ENCODE measurements at regions not wholly inside any gene's neighbourhood (a gene's known extent, or its start where the extent isn't known, plus 50 kb on each side); places are given as distances from the start of the nearest gene placed in this dataset.

- DNase-seq, result no peak
Observed at GRCh38 chr2:161078211-161078539, 82.1 kb upstream of the TANK start.

- DNase-seq, result peak; percentile 19
Observed at GRCh38 chr2:161085149-161085548, 75.1 kb upstream of the TANK start.

DNA sequence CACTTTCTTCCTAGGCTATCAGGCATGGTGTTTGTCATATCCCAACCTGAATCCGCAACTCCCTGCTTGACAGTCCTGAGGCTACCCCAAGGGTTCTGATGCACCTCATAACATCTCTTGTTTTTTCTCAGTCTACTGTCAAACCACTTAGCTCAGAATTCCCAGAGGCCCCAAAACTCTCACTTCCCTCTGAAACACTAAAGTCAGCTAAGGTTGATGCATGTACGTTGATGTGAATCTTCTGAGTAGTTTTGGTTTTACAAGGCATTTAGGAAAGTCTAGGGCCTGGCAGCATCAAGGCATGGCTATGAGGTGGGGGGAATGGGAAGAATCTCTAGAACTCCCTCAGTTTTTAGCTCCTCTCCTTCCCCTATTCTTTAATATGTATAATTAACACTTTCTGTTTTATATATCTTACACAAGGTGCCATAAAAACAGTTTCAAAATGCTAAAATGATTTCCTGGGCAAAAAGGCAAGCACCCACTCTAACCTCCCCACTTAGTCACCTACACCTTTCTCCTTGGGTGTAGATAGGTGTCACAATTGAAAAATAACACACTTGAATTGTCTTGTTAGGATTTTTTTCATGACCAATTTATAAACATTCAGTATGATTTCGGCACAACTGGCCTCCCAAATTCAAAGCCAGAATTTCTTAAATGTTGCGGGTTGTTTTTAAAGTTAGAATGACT, 71.4 kb upstream of the TANK start:
- no peak for DNase-seq

- DNase-seq, result peak; percentile 18
Observed at GRCh38 chr2:161090411-161090810, 69.8 kb upstream of the TANK start.

GRCh38 chr2:161095314-161095713, 64.9 kb upstream of the TANK start:
- no peak for DNase-seq

- peak; percentile 33 for DNase-seq
Observed at GRCh38 chr2:161096336-161096735, 63.9 kb upstream of the TANK start.

DNA sequence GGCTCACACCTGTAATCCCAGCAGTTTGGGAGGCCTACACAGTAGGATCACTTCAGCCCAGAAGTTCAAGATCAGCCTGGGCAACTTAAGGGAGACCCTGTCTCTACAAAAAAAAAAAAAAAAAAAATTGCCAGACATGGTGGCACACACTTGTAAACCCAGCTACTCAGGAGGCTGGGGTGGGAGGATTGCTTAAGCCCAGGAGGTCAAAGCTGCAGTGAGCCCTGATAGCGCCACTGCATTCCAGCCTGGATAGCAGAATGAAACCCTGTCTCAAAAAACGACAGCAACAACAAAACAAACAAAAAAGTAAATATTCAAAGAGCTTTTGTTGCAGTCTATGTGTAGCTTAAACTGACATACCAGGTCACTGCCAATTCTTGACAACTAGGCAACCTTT, 63.1 kb upstream of the TANK start:
- DNase-seq, result no peak

DNA sequence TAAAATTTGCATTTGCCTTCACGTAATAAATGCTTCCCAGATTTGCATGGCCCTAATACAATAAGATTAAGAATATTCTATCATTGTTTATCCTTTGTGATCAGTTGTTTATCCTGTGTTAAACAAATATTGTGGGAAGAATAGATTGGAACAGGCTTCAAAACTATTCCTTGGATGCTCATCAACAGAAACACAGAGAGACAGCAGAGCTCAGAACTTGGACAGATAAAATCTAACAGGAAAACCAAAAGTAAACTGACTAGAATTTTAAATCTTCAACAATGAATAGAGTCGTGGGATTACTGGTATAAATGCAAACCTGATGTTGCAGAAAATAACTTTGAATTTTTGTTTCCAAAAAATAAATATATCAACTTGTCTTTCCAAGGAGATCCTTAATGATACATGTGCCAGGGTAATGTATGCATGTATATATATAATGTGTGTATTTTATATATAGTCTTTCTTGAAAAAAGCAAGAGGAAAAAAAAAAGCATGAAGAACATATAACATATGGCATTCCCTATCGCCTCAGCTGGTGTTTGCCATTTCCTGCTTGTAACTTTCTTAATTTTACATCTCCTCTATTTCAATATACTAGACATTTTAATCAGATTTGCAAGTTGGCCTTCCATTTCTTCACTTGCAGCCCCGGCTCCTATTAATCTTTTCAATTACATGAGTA, 59.9 kb upstream of the TANK start:
- no peak for DNase-seq

DNA sequence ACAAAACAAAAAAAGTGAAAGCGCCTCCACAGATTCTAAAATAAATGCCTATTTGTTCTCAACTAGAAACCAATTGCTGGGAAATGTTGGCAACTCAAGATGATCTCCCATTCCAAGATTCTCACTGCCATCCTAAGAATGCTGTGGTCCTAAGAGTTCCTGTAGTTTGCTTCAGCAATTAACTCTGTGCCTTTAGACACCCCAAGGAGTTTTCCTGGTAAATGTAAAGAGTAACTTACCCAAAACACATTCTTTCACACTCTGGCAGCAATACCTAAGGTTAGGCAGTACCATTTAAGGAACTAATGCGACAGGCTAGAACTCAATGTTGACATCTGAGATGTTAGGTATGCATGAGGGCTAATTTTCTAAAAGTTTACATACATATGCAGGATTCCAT, 58.8 kb upstream of the TANK start:
- DNase-seq, result no peak

DNA sequence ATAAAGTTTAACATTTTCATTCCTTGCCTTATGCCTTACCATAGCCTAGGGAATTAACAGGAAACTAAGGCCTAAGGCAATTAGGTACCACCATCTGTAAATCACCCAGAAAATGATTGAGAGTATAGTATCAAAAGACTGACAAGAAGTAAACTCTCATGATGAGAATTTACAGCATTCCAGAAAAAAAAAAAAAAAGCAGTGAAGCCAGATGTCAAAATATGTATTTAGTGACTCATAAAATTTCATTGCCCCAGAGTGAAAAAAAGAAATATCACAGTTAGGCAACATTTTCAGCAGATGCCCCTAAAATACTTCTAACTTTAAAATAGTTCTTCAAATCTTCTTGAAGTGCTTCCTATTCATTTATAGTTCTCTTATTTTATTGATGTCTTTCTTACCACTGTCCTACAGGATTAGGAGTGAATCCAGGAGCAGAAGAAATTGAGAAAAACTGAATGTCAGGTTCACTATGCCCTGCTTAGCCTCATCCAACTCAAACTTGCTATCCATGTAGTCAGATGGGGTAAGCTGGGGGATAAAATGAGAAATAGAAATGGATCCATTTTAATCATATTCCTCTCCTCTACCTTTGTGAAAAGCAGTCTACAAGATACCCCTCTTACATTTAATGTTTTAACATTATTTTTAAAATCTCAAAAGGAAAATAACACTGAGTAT, 57.3 kb upstream of the TANK start:
- peak; percentile 61 for DNase-seq

GRCh38 chr2:161103451-161103831, 56.8 kb upstream of the TANK start:
- no peak for DNase-seq

DNA sequence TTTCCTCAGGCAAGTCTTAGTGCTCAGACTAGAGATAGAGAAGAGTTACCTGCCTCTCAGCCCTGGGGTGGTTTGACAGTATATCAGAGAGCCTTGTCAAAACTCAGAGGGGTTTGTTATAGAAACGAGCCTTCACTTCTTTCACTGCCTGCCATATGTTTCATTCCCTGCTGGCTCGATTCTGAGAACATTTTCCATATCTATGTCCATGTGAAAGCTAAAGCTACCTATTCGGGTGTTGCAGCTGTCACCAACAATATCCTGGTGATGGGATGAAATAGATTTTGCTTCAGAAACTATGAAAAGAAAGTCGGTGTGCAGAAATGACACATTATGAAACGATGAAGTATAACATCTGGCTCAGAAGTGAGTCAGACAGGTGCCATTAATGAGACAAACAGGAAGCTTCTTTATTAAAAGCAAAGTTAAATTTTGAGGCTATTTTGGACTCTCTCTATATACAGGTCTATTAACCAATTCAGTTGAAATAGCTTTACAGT, 56.1 kb upstream of the TANK start:
- peak; percentile 27 for DNase-seq

DNA sequence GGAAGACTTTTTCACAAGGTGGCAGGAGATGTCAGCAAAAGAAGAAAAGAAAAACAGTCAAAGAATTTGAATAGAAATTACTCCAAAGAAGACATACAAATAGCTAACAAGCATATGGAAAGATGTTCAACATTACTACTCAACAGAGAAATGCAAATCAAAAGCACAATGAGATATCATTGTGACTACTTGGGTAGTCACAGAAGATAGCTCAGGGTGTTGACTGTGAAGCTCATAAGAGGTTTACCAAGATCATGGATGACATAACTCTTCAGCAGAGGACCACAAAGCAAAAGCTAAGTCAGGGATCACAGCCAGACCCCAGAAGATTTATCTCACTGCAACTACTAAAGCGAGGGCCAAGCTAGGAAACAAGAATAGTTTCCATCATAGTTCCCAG, 53.0 kb upstream of the TANK start:
- no peak for DNase-seq

Measured in fibroblast of upper back skin (primary cell).